Gastroesophageal sphincter (tissue), 3 donors: ENCODE measurements at regions not wholly inside any gene's neighbourhood (a gene's known extent, or its start where the extent isn't known, plus 50 kb on each side); places are given as distances from the start of the nearest gene placed in this dataset.

Source experiments
- CTCF ChIP-seq, 4 experiments: fragments of 200-600 bp in 2 of 4; fragments of 450-650 bp in 2 of 4; sonication (generic) in 1 of 4; IDR thresholded peaks; one replicate each; pipeline ENCODE4 v1.5.1; 2017 to 2019; ENCODE audit warnings: antibody characterized with exemption in 4 of 4, mild to moderate bottlenecking in 2 of 4, moderate library complexity in 2 of 4
- POLR2AphosphoS5 ChIP-seq: sonication (generic); formaldehyde crosslinking; IDR thresholded peaks from one replicate; pipeline ENCODE4 v1.6.1; 2017; ENCODE audit warnings: antibody characterized with exemption

GRCh38 chr11:110518809-110519514, 89.2 kb downstream of the FDX1 start:
- no peak for TF ChIP-seq CTCF (IDR thresholded peaks at IDR 0.05)
- no peak for TF ChIP-seq POLR2AphosphoS5
